CD4-positive, alpha-beta T cell treated with Interleukin-12 subunit alpha and Interleukin-12 subunit beta, for 1 hour (primary cell): ENCODE measurements at regions not wholly inside any gene's neighbourhood (a gene's known extent, or its start where the extent isn't known, plus 50 kb on each side); places are given as distances from the start of the nearest gene placed in this dataset.

ENCODE experiments used
- DNase-seq: peaks from one replicate; pipeline ENCODE4 v3.0.0-alpha.2; 2020

- no peak for DNase-seq
These were observed 318.4 kb downstream of the AJAP1 start for GRCh38 chr1:4972761-4973320.

- no peak for DNase-seq
These were observed 317.3 kb downstream of the AJAP1 start for GRCh38 chr1:4971666-4972065.

GRCh38 chr1:4970532-4970931 lies 316.1 kb downstream of the AJAP1 start:
- DNase-seq, result no peak

- no peak for DNase-seq
These were observed 315.2 kb downstream of the AJAP1 start for GRCh38 chr1:4969556-4970129.

GRCh38 chr1:4965346-4966075 lies 311.1 kb downstream of the AJAP1 start:
- no peak for DNase-seq

GRCh38 chr1:4964634-4965345 lies 310.4 kb downstream of the AJAP1 start:
- DNase-seq, result no peak

GRCh38 chr1:4963251-4963650 lies 308.8 kb downstream of the AJAP1 start:
- DNase-seq, result no peak

DNA sequence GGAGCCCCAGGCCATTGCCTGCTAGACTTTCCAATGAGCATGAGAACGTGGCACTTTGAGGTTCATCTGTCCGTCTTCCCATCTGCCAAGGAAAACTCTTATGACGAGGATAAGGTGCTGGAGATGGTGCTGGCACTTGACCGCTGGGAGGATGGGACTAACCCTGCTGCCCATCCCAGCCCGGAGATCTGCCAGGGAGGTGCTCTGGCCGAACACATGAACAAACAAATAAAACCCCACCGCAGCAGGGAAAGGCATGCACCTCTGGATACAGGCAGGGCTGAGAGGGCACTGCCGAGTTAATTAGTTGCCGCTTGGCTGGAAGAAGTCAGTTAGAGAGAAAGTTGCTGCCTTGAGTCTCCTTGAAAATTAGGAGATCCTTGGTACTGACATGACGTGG lies 308.4 kb downstream of the AJAP1 start:
- no peak for DNase-seq

- no peak for DNase-seq
These were observed 307.7 kb downstream of the AJAP1 start for GRCh38 chr1:4961935-4962645.

DNA sequence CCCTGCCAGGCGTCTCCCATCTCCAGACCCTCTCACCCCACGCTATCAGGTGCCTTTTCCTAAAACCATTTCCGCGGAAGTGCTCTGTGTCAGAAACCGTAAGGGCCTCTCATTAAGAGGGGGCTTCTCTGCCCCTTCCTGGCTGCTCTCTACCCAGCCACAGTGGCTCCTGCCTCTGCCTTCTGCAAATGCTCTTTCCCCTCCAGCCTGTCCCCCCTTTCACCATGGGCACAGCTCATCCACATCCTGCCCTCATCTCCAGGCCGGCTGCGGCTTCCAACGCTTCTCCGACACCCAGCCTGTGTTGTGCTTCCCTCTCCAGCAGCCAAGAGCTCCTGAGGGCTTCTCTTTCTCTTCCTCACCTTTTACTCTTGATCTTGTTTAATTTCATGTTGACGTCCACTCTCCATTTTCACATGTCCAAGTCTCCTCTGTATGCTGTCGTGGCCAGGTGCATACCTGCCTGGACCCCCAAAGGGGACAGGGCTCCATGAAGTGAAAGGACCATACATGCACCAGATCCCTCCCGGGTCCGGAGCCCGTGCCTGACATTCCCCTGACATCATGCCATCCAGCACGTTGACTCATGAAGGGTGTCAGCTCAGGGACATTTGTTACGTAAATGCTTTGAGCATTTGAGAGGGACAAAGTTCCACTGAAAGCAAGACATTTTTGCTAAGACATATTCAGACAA lies 306.5 kb downstream of the AJAP1 start:
- no peak for DNase-seq

DNA sequence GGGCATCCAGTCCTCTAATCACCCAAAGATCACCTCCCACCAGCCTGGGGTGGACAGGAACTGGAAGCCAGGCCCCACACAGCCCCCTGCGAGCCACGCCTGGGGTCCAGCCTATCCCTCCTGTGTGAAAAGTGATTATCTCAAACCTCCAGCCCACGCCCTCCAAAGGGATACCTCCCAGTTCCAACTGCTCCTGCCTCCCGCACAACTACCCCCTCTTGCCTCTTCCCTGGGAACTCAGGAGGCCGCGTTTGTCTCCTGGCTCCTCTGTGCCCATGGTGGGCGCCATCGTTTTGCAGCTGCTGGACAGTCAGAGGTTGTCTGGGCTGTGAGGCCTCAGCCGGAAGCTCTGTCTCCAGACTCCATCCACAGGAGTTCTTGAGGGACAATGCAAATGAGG lies 305.9 kb downstream of the AJAP1 start:
- no peak for DNase-seq

DNA sequence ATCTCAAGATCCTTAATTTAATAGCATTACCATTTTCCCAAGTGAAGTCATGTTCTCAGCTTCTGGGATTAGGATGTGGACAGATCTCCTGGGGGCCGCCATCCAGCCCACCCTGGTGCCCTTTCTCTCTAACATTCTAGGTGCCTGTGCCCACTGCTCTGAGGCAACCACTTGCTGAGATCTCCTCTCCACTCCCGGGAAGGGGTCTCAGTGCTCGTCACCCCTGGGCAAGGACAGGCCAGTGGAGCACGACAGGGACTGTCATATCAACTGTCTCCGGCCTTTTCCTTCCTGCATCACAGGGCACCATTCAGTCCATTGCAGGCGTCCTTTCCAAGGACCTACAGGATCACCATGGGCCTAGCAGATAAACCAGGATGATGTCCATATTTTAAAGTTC lies 304.8 kb downstream of the AJAP1 start:
- DNase-seq, result no peak

GRCh38 chr1:4957027-4957426 lies 302.6 kb downstream of the AJAP1 start:
- no peak for DNase-seq

DNA sequence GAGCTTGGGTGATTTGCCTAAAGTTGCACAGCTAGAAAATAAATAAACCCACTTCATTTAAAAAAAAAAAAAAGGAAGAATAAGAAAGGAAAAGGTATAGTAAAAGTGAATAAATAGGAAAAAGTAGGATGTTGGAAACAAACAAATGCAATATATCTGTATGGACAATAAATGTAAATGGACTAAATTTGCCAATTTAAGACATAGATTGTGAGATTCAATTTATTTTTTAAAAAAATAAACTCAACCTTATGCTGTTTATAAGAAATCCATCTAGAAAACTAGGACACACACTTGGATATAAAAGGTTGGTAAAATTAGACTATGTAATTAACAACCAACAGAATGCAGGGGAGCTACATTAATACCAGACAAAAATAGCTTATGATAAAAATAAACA lies 300.0 kb downstream of the AJAP1 start:
- no peak for DNase-seq

GRCh38 chr1:4951601-4952000 lies 297.2 kb downstream of the AJAP1 start:
- no peak for DNase-seq

DNA sequence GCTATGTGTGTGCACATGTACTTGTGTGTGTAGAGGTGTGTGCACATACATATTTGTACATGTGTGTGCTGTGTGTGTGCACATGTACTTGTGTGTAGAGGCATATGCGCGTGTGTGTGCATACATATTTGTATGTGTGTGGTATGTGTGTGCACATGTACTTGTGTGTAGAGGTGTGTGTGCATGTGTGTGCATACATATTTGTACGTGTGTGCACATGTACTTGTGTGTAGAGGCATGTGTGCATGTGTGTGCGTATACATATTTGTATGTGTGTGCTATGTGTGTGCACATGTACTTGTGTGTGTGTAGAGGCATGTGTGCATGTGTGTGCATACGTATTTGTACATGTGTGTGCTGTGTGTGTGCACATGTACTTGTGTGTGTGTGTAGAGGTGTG lies 291.9 kb downstream of the AJAP1 start:
- DNase-seq, result no peak

GRCh38 chr1:4944911-4945310 lies 290.5 kb downstream of the AJAP1 start:
- DNase-seq, result no peak

DNA sequence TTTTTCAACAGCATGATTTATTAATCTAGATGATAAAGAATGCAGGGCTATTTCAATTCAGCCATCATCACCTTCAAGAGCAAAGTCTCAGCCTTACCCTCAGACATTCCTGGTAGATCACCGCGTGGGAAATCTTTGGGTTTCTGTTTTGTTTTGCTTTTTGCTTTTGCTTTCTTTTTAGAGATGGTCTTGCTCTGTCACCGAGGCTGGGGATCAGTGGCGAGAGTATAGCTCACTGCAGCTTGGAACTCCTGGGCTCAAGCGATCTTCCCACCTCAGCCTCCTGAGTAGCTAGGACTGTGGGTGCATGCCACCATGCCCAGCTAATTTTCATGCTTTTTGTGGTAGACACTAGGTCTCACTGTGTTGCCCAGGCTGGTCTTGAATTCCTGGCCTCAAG lies 289.7 kb downstream of the AJAP1 start:
- DNase-seq, result no peak

GRCh38 chr1:4939266-4939665 lies 284.9 kb downstream of the AJAP1 start:
- DNase-seq, result no peak

GRCh38 chr1:4937876-4938534 lies 283.6 kb downstream of the AJAP1 start:
- no peak for DNase-seq

- DNase-seq, result no peak
These were observed 281.4 kb downstream of the AJAP1 start for GRCh38 chr1:4935807-4936206.

GRCh38 chr1:4933232-4933631 lies 278.8 kb downstream of the AJAP1 start:
- no peak for DNase-seq
